GM19463 (cell line): ENCODE measurements at regions not wholly inside any gene's neighbourhood (a gene's known extent, or its start where the extent isn't known, plus 50 kb on each side); places are given as distances from the start of the nearest gene placed in this dataset.
"Not testable (repeated sequence)": the region's sequence is repeated elsewhere in the genome, so short reads cannot be mapped to it uniquely, and the experiment has no call there.

Experiments used
- ATAC-seq: cut with Tn5 transposase; IDR thresholded peaks from one replicate; pipeline ENCODE4 v1.9.1; 2021; ENCODE audit warnings: mild to moderate bottlenecking, moderate library complexity; ENCODE audit not compliant: unreplicated experiment

DNA sequence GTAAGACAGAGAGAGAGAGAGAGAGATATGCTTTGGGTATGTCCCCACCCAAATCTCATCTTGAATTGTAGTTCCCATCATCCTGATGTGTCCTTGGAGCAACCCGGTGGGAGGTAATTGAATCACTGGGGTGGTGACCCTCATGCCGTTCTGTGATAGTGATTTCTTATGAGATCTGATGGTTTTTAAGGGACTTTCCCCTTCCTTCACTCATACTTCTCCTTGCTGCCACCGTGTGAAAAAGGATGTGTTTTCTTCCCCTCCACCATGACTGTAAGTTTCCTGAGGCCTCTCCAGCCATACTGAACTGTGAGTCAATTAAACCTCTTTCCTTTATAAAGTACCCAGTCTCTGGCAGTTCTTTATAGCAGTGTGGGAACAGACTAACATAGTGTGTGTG is 60.3 kb downstream of the EOMES start:
- ATAC-seq: no peak

GRCh38 chr3:27659279-27660021 is 62.7 kb downstream of the EOMES start:
- ATAC-seq: peak; percentile 69

GRCh38 chr3:27658741-27659140 is 63.4 kb downstream of the EOMES start:
- ATAC-seq: no peak

GRCh38 chr3:27657871-27658270 is 64.3 kb downstream of the EOMES start:
- no peak for ATAC-seq

DNA sequence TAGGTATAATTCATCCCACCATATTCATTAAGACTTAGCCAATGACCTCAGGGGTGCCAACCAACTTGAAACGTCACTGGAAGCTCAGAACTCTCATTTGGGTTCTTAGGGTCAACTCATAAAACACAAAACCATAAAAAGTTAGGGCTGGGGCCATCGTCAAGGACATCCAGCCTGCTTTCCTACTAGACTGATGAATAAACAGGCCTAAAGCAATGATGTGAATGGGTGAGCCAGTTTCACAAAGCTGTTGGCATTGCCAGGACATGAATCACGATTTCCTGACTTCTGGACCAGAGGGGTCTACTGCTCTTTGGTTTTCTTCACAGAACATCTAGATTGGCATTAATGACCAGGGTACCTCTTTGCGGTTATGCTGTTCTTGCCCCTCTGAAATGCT is 64.7 kb downstream of the EOMES start:
- no peak for ATAC-seq

GRCh38 chr3:27656790-27657189 is 65.3 kb downstream of the EOMES start:
- ATAC-seq: no peak

- no peak for ATAC-seq
Measured at GRCh38 chr3:27655547-27655946, 66.6 kb downstream of the EOMES start.

DNA sequence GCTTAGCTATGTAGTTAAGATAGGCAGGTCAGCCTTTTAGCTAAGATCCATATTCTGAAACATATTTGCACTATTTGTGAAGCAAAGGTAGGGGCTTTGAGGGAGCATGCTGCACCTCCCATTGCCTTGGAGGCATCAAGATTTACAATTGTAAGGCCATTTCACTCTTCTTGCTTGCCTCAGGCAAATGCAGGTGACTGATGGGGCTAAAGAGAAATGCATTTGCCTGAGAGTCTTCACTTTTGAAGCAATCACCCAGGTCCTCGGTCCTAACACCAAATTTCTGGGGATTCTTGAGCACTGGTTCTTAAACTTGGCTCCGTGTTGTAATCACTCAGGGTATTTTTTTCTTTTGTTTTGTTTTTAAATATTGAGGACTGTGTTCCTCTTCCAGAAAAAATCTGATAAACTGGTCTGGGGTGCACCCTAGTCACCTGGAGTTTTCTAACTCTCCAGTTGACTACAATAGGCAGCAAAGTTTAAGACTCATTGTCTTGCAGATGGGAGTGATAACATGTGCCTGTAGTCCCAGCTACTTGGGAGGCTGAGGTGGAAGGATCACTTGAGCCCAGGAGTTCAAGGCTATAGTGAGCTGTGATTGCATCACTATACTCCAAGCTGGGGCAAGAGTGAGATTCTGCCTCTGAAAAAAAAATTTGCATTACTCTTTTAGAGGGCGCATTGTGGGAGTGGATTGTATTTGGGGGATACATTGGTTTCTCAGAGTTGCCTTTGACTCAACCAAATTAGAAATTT is 68.1 kb downstream of the EOMES start:
- ATAC-seq: no peak

DNA sequence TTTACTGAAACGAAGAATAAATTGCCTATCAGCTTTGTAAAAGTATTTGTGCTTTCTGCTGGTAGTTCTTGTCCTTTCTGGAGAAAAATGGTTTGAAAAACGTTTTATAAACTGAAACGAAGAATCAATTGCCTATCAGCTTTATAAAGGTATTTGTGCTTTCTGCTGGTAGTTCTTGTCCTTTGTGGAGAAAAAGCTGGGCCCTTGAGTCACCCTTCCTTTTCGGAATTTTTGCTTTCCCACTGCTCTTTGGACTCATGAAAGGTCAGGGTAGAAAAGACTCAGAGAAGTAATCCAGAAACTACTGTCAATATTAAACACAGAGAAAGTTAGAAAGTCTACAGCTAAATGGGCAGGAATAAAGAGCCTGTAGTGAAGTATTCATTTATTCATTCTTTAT is 72.8 kb downstream of the EOMES start:
- ATAC-seq: no peak

DNA sequence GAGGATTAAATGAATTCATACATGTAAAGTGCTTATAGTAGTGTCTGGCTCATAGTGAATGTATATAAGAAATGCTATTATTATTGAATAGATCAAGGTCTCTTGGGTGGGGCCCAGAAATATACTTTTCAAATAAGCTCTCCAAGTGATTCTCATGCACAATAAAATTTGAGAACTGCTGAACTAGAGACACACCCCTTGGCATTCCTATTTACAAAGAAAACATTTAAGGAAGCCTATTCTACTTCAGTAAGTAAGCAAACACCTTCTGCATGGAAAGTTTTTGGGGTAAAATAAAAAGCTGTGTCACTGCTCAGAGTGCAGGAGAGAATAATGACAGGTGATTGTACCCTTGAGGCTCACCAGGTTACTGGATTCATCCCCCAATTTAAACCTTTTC is 75.2 kb downstream of the EOMES start:
- no peak for ATAC-seq

DNA sequence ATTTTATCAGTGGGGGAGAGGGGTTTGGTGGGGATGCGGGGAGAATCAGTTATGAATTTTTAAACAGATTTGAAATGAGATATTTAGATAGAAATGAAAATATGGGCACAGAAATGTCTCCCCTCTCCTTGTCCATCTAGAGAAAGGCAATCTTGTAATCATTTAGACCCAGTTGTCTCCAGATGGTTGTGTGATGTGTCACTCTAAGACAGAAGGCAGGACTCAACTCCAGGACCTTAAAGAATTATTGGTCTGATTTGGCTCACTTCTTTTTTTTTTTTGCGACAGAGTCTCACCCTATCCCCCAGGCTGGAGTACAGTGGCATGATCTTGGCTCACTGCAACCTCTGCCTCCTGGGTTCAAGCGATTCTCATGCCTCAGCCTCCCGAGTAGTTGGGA is 77.2 kb downstream of the EOMES start:
- ATAC-seq: no peak

DNA sequence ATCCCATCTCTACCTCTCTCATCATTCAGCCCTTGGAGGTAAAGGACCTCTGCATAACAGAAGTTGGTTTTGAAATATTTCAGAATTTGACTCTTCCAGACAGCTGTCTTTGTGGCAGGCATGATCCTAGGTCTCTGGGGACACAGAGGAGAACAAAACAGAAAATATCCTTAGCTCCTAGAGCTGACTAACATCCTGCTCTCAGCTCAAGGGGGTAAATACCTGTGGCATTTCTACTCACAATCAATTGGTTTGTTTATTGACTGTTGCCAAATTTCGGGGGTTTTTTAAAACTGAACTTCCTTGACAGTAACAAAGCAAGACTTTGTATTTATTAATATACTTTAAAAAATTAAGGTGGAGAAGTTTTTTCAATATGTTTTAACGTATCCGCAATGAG is 78.8 kb downstream of the EOMES start:
- ATAC-seq: no peak

GRCh38 chr3:27642796-27643195 is 79.3 kb downstream of the EOMES start:
- ATAC-seq: no peak

- no peak for ATAC-seq
Measured at GRCh38 chr3:27641888-27642601, 80.1 kb downstream of the EOMES start.

GRCh38 chr3:27641271-27641800 is 80.8 kb downstream of the EOMES start:
- no peak for ATAC-seq

DNA sequence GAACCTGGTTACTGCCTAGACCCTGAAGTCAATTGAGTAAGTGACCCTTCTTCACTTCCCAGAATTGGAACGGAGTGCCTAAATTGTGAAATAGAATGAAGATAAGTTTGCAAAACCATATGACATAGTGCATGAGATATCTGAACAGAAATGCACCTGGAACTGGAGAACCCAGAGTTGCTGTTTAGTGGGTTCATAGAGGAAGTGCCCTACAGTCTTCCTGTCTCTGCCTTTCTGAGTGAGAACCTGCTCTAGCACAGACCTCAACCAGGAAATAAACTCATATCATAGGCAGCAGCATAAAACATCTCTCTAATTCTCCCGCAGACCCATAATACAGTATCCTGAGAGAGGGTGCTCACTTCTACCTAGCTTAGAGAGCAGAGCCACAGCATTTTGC is 82.9 kb downstream of the EOMES start:
- no peak for ATAC-seq

GRCh38 chr3:27638594-27638993 is 83.5 kb downstream of the EOMES start:
- ATAC-seq: no peak

DNA sequence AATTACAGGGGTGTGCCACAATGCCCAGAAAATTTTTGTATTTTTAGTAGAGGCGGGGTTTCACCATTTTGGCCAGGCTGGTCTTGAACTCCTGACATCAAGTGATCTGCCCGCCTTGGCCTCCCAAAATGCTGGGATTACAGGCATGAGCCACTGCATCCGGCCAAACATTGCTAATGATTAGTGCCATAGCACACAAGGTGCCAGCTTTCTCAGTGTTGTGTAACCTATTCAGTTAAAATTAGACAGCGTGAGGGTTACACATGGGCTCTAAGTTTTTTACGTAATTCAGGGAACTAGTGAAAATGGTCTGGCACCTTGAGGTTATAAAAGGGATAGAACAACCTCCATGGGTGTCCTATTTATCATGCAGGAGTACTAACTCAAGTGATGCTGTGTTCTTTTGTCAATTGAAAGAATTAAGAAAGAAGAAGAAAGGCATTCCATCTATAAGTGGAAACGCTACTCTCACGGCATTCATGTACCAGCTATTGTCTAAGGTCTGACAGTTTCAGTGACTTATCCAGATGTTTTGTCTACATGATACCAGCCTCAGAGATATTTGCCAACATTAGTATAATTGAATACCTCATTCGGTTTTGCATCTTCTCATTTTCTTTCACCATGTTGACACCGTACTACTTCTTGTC is 84.7 kb downstream of the EOMES start:
- no peak for ATAC-seq

- ATAC-seq: not testable (repeated sequence)
Measured at GRCh38 chr3:27635006-27635405, 87.1 kb downstream of the EOMES start.

- ATAC-seq: peak; percentile 22
Measured at GRCh38 chr3:27633224-27633545, 88.9 kb downstream of the EOMES start.
